NT2/D1 (cell line): ENCODE measurements at regions not wholly inside any gene's neighbourhood (a gene's known extent, or its start where the extent isn't known, plus 50 kb on each side); places are given as distances from the start of the nearest gene placed in this dataset.

Experiments used
- SUZ12 ChIP-seq: IDR thresholded peaks from 2 replicates; pipeline ENCODE4 v1.6.1; 2011; ENCODE audit not compliant: insufficient read length, insufficient read depth; ENCODE audit errors: extremely low read depth
- YY1 ChIP-seq: IDR thresholded peaks from 2 replicates; pipeline ENCODE4 v1.6.1; 2011; ENCODE audit not compliant: insufficient read length, insufficient read depth
- ZNF274 ChIP-seq: IDR thresholded peaks from 2 replicates; pipeline ENCODE4 v1.6.1; 2011; ENCODE audit warnings: mild to moderate bottlenecking, low read depth, low read length

DNA sequence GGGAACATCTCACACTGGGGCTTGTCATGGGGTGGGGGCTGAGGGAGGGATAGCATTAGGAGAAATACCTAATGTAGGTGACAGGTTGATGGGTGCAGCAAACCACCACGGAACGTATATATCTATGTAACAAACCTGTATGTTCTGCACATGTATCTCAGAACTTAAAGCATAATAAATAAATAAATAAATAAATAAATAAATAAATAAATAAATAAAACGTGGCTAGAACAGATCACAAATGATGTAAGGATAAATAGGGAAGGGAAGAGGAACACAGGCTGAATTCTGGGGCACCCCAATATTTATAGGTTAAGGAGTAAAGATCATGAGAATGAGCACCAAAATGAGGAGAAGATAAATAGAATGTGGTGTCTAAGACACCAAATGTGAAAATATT lies 592.2 kb downstream of the AMY1C start:
- TF ChIP-seq ZNF274 (no peak), YY1 (no peak), SUZ12 (no peak)
